ENCODE measurements at regions not wholly inside any gene's neighbourhood (a gene's known extent, or its start where the extent isn't known, plus 50 kb on each side); places are given as distances from the start of the nearest gene placed in this dataset.

DNA sequence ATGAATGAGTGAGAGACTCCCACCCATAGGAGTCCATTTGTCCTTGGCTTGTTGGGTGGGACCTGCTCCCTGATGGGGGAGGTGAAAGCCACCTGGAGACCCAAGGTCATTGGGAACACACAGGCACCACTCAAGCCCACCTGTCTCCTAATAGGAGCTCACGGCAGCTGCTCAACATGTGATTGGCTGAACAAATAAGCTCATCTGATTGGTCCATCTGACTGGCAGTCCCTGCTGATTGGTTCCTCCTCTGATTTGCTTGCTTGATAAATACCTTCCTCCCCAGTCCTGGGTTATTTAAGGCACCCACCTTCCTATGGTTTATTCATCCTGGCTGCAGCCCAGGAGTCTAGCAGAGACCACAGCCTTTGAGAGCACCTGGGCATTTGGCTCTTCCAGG is 502.9 kb downstream of the PTPRU start:
- no peak for TF ChIP-seq EZH2phosphoT487 (IDR thresholded peaks at IDR 0.05; ENCODE audit: borderline replicate concordance, low read length)
- TF ChIP-seq, protein P1, sequence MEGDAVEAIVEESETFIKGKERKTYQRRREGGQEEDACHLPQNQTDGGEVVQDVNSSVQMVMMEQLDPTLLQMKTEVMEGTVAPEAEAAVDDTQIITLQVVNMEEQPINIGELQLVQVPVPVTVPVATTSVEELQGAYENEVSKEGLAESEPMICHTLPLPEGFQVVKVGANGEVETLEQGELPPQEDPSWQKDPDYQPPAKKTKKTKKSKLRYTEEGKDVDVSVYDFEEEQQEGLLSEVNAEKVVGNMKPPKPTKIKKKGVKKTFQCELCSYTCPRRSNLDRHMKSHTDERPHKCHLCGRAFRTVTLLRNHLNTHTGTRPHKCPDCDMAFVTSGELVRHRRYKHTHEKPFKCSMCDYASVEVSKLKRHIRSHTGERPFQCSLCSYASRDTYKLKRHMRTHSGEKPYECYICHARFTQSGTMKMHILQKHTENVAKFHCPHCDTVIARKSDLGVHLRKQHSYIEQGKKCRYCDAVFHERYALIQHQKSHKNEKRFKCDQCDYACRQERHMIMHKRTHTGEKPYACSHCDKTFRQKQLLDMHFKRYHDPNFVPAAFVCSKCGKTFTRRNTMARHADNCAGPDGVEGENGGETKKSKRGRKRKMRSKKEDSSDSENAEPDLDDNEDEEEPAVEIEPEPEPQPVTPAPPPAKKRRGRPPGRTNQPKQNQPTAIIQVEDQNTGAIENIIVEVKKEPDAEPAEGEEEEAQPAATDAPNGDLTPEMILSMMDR (IDR thresholded peaks at IDR 0.05; ENCODE audit: low read depth, low read length, poor library complexity, severe bottlenecking), result no peak
